Heart left ventricle (tissue), 13 donors: ENCODE measurements at regions not wholly inside any gene's neighbourhood (a gene's known extent, or its start where the extent isn't known, plus 50 kb on each side); places are given as distances from the start of the nearest gene placed in this dataset.
A peak's percentile ranks its signal among the peaks of the same experiment; 100 is the strongest.

Experiments used
- POLR2A ChIP-seq, 2 donors: fragments of 450-650 bp; IDR thresholded peaks; one replicate each; pipeline ENCODE4 v1.6.1; 2017; ENCODE audit warnings: antibody characterized with exemption in 2 of 2, mild to moderate bottlenecking in 2 of 2, moderate library complexity in 2 of 2
- TF ChIP-seq, protein P1 (sequence below), 12 donors: fragments of 200-600 bp; sonication (generic) in 4 of 12; IDR thresholded peaks; one replicate each; pipeline versions ENCODE4 v1.5.0 to v1.8.0; 2018 to 2022; ENCODE audit warnings: antibody characterized with exemption in 12 of 12, mild to moderate bottlenecking in 5 of 12
- donor health status: ischemic (EF 13 %, LVEDD 7.1; RV severe dilation, severe dysfunction).
- donor health status: DM: no; HTN: yes; CAD: no.
- donor health status: DM: no; HTN: no; CAD: no.
- donor health status: ischemic (EF 25% LVEDD 6.9; RV normal size, moderate dysfunction).
- donor health status: ischemic (EF 25% LVEDD 5.7; RV mildly dilated, moderate dysfunction).
- donor health status: ischemic (EF 35%, LVEDD 5.7; RV mildly dilated, moderate dysfunction).
- donor health status: nonischemic (EF 11% LVEDD 7.7; RV severe dilation, severe dysfunction).
- donor health status: DM: yes; HTN: yes; CAD: no.
- donor health status: PGD.
- donor health status: ischemic (EF 29% LVEDD 5.4; RV normal size, mild dysfunction).
- donor health status: nonischemic (EF 23%, LVEDD 6.1; RV moderate dilation, normal function).

DNA sequence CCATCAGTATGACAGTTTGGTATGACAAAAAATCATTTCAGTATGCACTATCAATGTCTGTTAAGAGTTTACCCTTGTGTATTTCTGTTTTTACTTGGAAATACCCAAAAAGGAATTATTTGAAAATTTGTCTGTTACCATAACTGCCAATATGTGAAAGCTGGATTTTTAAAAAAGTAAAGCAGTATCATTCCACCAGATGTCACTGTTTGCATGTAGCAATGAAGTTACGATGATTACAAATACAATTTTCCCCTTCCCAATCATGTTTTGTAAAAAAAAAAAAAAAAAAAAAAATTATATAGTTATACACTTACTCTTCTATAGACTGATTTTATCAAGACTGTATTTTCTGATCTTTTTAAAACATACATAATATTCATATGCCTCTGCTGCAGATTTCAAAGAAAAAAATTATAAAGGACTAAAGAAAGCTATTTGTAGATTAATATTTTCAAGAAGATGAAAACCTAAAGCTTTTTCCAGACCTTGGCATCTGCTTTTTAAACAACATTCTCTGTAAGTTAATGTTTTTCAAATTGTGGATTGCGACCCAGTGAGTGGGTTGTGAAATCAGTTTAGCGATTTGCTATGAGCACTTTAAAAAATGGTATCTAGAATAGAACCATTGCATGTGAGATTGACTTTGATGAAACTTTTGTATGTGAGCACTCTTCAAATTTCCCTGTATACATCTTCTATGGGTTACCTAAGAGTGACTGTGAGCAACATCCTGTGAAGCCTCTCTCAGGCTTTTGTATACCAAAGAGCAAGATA, 114.2 kb downstream of the TTC6 start:
- TF ChIP-seq, protein P1, sequence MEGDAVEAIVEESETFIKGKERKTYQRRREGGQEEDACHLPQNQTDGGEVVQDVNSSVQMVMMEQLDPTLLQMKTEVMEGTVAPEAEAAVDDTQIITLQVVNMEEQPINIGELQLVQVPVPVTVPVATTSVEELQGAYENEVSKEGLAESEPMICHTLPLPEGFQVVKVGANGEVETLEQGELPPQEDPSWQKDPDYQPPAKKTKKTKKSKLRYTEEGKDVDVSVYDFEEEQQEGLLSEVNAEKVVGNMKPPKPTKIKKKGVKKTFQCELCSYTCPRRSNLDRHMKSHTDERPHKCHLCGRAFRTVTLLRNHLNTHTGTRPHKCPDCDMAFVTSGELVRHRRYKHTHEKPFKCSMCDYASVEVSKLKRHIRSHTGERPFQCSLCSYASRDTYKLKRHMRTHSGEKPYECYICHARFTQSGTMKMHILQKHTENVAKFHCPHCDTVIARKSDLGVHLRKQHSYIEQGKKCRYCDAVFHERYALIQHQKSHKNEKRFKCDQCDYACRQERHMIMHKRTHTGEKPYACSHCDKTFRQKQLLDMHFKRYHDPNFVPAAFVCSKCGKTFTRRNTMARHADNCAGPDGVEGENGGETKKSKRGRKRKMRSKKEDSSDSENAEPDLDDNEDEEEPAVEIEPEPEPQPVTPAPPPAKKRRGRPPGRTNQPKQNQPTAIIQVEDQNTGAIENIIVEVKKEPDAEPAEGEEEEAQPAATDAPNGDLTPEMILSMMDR (IDR thresholded peaks at IDR 0.05), result peak in 7 of 12 donors; percentile 24 to 46 (median 42)
- no peak for TF ChIP-seq POLR2A (IDR thresholded peaks at IDR 0.05)
